GM12891 (cell line): ENCODE measurements at regions not wholly inside any gene's neighbourhood (a gene's known extent, or its start where the extent isn't known, plus 50 kb on each side); places are given as distances from the start of the nearest gene placed in this dataset.

Experiments
- DNase-seq: peaks from one replicate; pipeline ENCODE4 v3.0.0; 2011; ENCODE audit warnings: low spot score; ENCODE audit not compliant: insufficient read length
- FAIRE-seq: peaks from 2 replicates; lab custom pipeline; 2011; peaks lifted over from hg19 to GRCh38; lab: Jason Lieb, UNC
- PAX5 ChIP-seq: IDR thresholded peaks from 2 replicates; pipeline ENCODE4 v1.6.1; 2011; ENCODE audit warnings: low read length, moderate library complexity, mild to moderate bottlenecking; ENCODE audit not compliant: insufficient read depth, severe bottlenecking
- POLR2A ChIP-seq: IDR thresholded peaks from 2 replicates; pipeline ENCODE4 v1.6.1; 2011; ENCODE audit warnings: low read depth, low read length, control low read depth
- POLR2AphosphoS5 ChIP-seq: IDR thresholded peaks from 2 replicates; pipeline ENCODE4 v1.6.1; 2011; ENCODE audit warnings: low read depth, low read length, control low read depth
- POU2F2 ChIP-seq: IDR thresholded peaks from 2 replicates; pipeline ENCODE4 v1.6.1; 2011; ENCODE audit warnings: low read depth, mild to moderate bottlenecking, control low read depth, low read length, moderate library complexity
- SPI1 ChIP-seq: IDR thresholded peaks from 2 replicates; pipeline ENCODE4 v1.6.1; 2011; ENCODE audit warnings: low read depth, low read length, control low read depth
- TAF1 ChIP-seq: IDR thresholded peaks from 2 replicates; pipeline ENCODE4 v1.6.1; 2011; ENCODE audit warnings: low read depth, low read length, control low read depth

- no peak for FAIRE-seq
- DNase-seq, result no peak
- no peak for TF ChIP-seq SPI1
- no peak for TF ChIP-seq PAX5
- no peak for TF ChIP-seq POLR2A
- no peak for TF ChIP-seq POLR2AphosphoS5
- TF ChIP-seq POU2F2, result no peak
- TF ChIP-seq TAF1, result no peak
Measured at GRCh38 chr2:59277671-59278070, 1036.5 kb upstream of the FANCL start.

- TF ChIP-seq TAF1, result no peak
- TF ChIP-seq POLR2A, result no peak
- TF ChIP-seq SPI1, result no peak
- no peak for TF ChIP-seq PAX5
- no peak for TF ChIP-seq POLR2AphosphoS5
- TF ChIP-seq POU2F2, result no peak
- FAIRE-seq, result no peak
- DNase-seq, result no peak
Measured at GRCh38 chr2:59276917-59277316, 1035.8 kb upstream of the FANCL start.

- TF ChIP-seq SPI1 (no peak), POU2F2 (no peak), POLR2A (no peak), POLR2AphosphoS5 (no peak), PAX5 (no peak)
- DNase-seq, result no peak
- FAIRE-seq, result no peak
Measured at GRCh38 chr2:59276033-59276432, 1034.9 kb upstream of the FANCL start.

- TF ChIP-seq PAX5 (no peak), POU2F2 (no peak), POLR2A (no peak), SPI1 (no peak), TAF1 (no peak), POLR2AphosphoS5 (no peak)
- FAIRE-seq (no peak), DNase-seq (no peak)
Measured at GRCh38 chr2:59266453-59266852, 1025.3 kb upstream of the FANCL start.

GRCh38 chr2:59259913-59260312, 1018.8 kb upstream of the FANCL start:
- no peak for TF ChIP-seq POU2F2
- no peak for TF ChIP-seq TAF1
- no peak for TF ChIP-seq POLR2A
- TF ChIP-seq PAX5, result no peak
- TF ChIP-seq POLR2AphosphoS5, result no peak
- no peak for TF ChIP-seq SPI1
- FAIRE-seq (no peak), DNase-seq (no peak)

- no peak for TF ChIP-seq POLR2A
- TF ChIP-seq SPI1, result no peak
- TF ChIP-seq TAF1, result no peak
- TF ChIP-seq PAX5, result no peak
- no peak for TF ChIP-seq POU2F2
- no peak for TF ChIP-seq POLR2AphosphoS5
- FAIRE-seq (no peak), DNase-seq (no peak)
Measured at GRCh38 chr2:59256290-59256689, 1015.2 kb upstream of the FANCL start.

GRCh38 chr2:59254279-59254678, 1013.2 kb upstream of the FANCL start:
- no peak for TF ChIP-seq POLR2AphosphoS5
- TF ChIP-seq TAF1, result no peak
- TF ChIP-seq POU2F2, result no peak
- no peak for TF ChIP-seq SPI1
- TF ChIP-seq PAX5, result no peak
- TF ChIP-seq POLR2A, result no peak
- DNase-seq (no peak), FAIRE-seq (no peak)

GRCh38 chr2:59250307-59250677, 1009.2 kb upstream of the FANCL start:
- DNase-seq, result no peak
- FAIRE-seq, result no peak
- TF ChIP-seq PAX5 (no peak), TAF1 (no peak), SPI1 (no peak), POU2F2 (no peak), POLR2A (no peak), POLR2AphosphoS5 (no peak)

GRCh38 chr2:59249441-59250306, 1008.5 kb upstream of the FANCL start:
- DNase-seq (no peak), FAIRE-seq (no peak)
- TF ChIP-seq POLR2A (no peak), POU2F2 (no peak), TAF1 (no peak), PAX5 (no peak), SPI1 (no peak), POLR2AphosphoS5 (no peak)
